ENCODE measurements at regions not wholly inside any gene's neighbourhood (a gene's known extent, or its start where the extent isn't known, plus 50 kb on each side); places are given as distances from the start of the nearest gene placed in this dataset.

GRCh38 chr6:119735530-119735929 is 386.0 kb upstream of the MAN1A1 start:
- TF ChIP-seq CTCF (IDR thresholded peaks at IDR 0.05), result no peak
- no peak for TF ChIP-seq REST (IDR thresholded peaks at IDR 0.05; ENCODE audit: insufficient read depth in 1 of 2, low read depth in 2 of 2, low read length in 1 of 2)
- TF ChIP-seq SIN3A (IDR thresholded peaks at IDR 0.05; ENCODE audit: borderline replicate concordance, insufficient read depth, low read depth, low read length), result no peak
- TF ChIP-seq POLR2AphosphoS5 (IDR thresholded peaks at IDR 0.05; ENCODE audit: low read depth, low read length), result no peak
